Testis (tissue), 2 donors: ENCODE measurements at regions not wholly inside any gene's neighbourhood (a gene's known extent, or its start where the extent isn't known, plus 50 kb on each side); places are given as distances from the start of the nearest gene placed in this dataset.

Source experiments
- DNase-seq: peaks from one replicate; pipeline ENCODE4 v3.0.0-alpha.2; 2019
- H3K27ac ChIP-seq, 2 donors: fragments of 200-600 bp; sonication (generic); one replicate each; pipeline ENCODE4 v1.5.1; 2019
- H3K27me3 ChIP-seq: fragments of 200-600 bp; sonication (generic); one replicate; pipeline ENCODE4 v1.5.1; 2019
- H3K36me3 ChIP-seq: fragments of 200-600 bp; sonication (generic); one replicate; pipeline ENCODE4 v1.5.1; 2017; ENCODE audit warnings: low read depth; ENCODE audit errors: missing control alignments
- H3K4me1 ChIP-seq: fragments of 200-600 bp; sonication (generic); one replicate; pipeline ENCODE4 v1.5.1; 2019
- H3K4me3 ChIP-seq, 2 donors: fragments of 200-600 bp; sonication (generic); one replicate each; pipeline ENCODE4 v1.5.1; 2017 to 2019
- H3K9me3 ChIP-seq: fragments of 200-600 bp; sonication (generic); one replicate; pipeline ENCODE4 v1.5.1; 2017
- POLR2A ChIP-seq: fragments of 450-650 bp; IDR thresholded peaks from one replicate; pipeline ENCODE4 v1.6.1; 2017; ENCODE audit warnings: antibody characterized with exemption, mild to moderate bottlenecking, moderate library complexity
- WGBS, 2 donors: methylation state at CpG; one replicate each; pipeline ENCODE4 v1.1.5; 2018; 5-methylcytosine and 5-hydroxymethylcytosine counted together
- intact Hi-C: fragments of 100-400 bp; cut with DNase I; formaldehyde crosslinking; loops from one replicate; pipeline ENCODE4 v1.15.1; 2023; ENCODE audit warnings: low total_unique reads
- TF ChIP-seq, protein P1 (sequence below), 3 experiments: fragments of 450-650 bp in 2 of 3; fragments of 200-600 bp in 1 of 3; sonication (generic) in 1 of 3; IDR thresholded peaks; one replicate each; pipeline ENCODE4 v1.5.1; 2016 to 2019; ENCODE audit warnings: antibody characterized with exemption in 3 of 3, mild to moderate bottlenecking in 2 of 3, moderate library complexity in 1 of 3

- Histone ChIP-seq H3K27ac (no peak overlapping the region), H3K36me3 (no peaks in the 10 kb centered on the region), H3K9me3 (no peaks in the 10 kb centered on the region), H3K4me3 (no peak overlapping the region), H3K27me3 (no peaks in the 10 kb centered on the region), H3K4me1 (no peaks in the 10 kb centered on the region)
- 95 to 97% methylated on average over 13 to 14 of the region's 14 CpGs for WGBS, 2 donors
- intact Hi-C loops = no loop called here
- TF ChIP-seq, protein P1, sequence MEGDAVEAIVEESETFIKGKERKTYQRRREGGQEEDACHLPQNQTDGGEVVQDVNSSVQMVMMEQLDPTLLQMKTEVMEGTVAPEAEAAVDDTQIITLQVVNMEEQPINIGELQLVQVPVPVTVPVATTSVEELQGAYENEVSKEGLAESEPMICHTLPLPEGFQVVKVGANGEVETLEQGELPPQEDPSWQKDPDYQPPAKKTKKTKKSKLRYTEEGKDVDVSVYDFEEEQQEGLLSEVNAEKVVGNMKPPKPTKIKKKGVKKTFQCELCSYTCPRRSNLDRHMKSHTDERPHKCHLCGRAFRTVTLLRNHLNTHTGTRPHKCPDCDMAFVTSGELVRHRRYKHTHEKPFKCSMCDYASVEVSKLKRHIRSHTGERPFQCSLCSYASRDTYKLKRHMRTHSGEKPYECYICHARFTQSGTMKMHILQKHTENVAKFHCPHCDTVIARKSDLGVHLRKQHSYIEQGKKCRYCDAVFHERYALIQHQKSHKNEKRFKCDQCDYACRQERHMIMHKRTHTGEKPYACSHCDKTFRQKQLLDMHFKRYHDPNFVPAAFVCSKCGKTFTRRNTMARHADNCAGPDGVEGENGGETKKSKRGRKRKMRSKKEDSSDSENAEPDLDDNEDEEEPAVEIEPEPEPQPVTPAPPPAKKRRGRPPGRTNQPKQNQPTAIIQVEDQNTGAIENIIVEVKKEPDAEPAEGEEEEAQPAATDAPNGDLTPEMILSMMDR (IDR thresholded peaks at IDR 0.05) = no peak
- TF ChIP-seq POLR2A = no peak
- DNase-seq = no peak
These were observed 54.2 kb upstream of the ID2 start for GRCh38 chr2:8627692-8628085.

DNA sequence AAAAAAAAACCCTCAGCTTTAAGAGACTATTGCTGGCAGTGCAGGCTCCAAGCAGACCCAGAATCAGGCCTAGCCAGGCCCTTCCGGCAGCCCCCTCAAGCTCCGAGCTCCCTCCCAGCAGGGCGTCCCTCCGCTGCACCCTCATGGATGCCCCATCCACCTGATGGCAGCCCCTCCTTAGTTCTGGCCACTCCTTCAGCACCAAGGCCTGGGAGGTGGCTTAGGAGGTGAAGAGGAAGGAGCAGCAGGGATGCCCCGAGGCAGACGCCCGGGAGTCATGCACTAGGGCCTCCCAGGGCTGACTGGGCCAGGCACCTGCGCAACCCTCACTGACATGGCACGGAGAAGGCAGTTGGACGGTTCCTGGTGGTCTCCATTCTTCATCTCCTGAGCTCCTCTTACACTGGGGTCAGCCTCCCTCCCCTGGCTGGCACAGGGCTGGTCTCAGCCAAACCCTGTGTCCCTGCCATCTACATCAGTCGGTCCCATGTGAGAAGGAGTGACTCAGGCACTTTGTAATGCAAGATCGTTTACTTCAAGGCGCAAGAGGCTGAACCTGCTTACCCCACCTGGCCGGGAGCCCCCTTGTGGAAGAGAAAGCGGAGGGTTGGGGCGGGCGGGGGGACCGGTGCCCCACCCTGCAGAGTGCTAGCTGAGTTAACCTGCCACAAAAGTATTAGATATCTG is 53.5 kb upstream of the ID2 start:
- WGBS, 2 donors = 79 to 97% methylated on average over 6 to 18 of the region's 18 CpGs
- no peak for DNase-seq
- H3K27ac ChIP-seq = no peak overlapping the region
- no peaks in the 10 kb centered on the region for H3K4me1 ChIP-seq
- no peaks in the 10 kb centered on the region for H3K36me3 ChIP-seq
- intact Hi-C loops = no loop called here
- H3K27me3 ChIP-seq = no peaks in the 10 kb centered on the region
- H3K9me3 ChIP-seq = no peaks in the 10 kb centered on the region
- no peak overlapping the region for H3K4me3 ChIP-seq
- no peak for TF ChIP-seq POLR2A
- TF ChIP-seq, protein P1 (IDR thresholded peaks at IDR 0.05) = no peak

DNA sequence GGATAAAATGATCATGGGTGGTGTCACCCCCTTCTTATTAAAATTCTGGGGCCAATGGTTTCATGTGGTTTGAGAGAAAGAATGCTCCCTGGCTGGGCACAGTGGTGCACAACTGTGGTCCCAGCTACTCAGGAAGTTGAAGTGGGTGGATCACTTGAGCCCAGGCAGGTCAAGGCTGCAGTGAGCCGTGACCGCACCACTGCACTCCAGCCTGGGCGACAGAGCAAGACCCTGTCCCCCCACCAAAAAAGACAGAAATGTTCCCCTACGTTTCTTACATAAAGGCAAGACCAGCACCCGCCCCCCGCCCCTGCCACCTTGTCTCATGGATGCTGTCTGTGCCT is 53.0 kb upstream of the ID2 start:
- no peaks in the 10 kb centered on the region for H3K27me3 ChIP-seq
- DNase-seq = no peak
- no peaks in the 10 kb centered on the region for H3K9me3 ChIP-seq
- no peak overlapping the region for H3K27ac ChIP-seq
- H3K36me3 ChIP-seq = no peaks in the 10 kb centered on the region
- H3K4me1 ChIP-seq = no peaks in the 10 kb centered on the region
- no peak overlapping the region for H3K4me3 ChIP-seq
- intact Hi-C loops = no loop called here
- 87 to 90% methylated on average over 4 to 6 of the region's 6 CpGs for WGBS, 2 donors
- TF ChIP-seq, protein P1 (IDR thresholded peaks at IDR 0.05) = no peak
- no peak for TF ChIP-seq POLR2A

DNA sequence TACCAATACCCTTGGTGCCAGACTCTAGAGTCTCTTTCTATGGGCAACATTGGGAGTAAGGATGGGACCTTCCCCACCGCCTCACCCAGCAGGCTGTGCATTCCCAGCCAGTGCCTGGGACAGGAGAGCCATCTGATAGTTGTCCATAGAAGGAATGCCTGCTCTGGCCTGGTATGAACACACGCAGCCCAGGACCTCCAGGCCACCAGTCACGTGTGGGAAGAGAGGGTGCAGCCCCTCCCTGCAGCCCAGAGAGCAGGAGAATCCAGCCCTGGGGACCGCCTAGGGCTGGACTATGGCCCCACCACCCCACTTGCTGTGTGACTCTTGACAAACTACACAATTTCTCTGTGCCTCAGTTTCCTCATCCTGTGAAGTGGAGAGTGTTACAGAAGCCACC is 52.5 kb upstream of the ID2 start:
- Histone ChIP-seq H3K4me3 (no peak overlapping the region), H3K36me3 (no peaks in the 10 kb centered on the region), H3K4me1 (no peaks in the 10 kb centered on the region), H3K27ac (no peak overlapping the region), H3K9me3 (no peaks in the 10 kb centered on the region), H3K27me3 (no peaks in the 10 kb centered on the region)
- TF ChIP-seq, protein P1 (IDR thresholded peaks at IDR 0.05) = no peak
- no peak for TF ChIP-seq POLR2A
- 64 to 85% methylated on average over 3 to 4 of the region's 4 CpGs for WGBS, 2 donors
- no peak for DNase-seq
- intact Hi-C loops = no loop called here
